GM04504 (cell line): ENCODE measurements at regions not wholly inside any gene's neighbourhood (a gene's known extent, or its start where the extent isn't known, plus 50 kb on each side); places are given as distances from the start of the nearest gene placed in this dataset.

Experiments
- DNase-seq: peaks from one replicate; pipeline ENCODE4 v3.0.0-alpha.2; 2012; ENCODE audit warnings: low read depth

GRCh38 chr11:45089676-45090499, 56.6 kb upstream of the PRDM11 start:
- DNase-seq = no peak

GRCh38 chr11:45090607-45091006, 55.8 kb upstream of the PRDM11 start:
- no peak for DNase-seq

- DNase-seq = no peak
These were observed 54.7 kb upstream of the PRDM11 start for GRCh38 chr11:45091563-45092403.

- no peak for DNase-seq
These were observed 54.0 kb upstream of the PRDM11 start for GRCh38 chr11:45092404-45092785.

GRCh38 chr11:45092901-45093760, 53.3 kb upstream of the PRDM11 start:
- no peak for DNase-seq

GRCh38 chr11:45093761-45094455, 52.5 kb upstream of the PRDM11 start:
- DNase-seq = no peak

GRCh38 chr11:45094958-45095690, 51.3 kb upstream of the PRDM11 start:
- DNase-seq = no peak

GRCh38 chr11:45095691-45096010, 50.8 kb upstream of the PRDM11 start:
- no peak for DNase-seq

- no peak for DNase-seq
These were observed 49.8 kb upstream of the PRDM11 start for GRCh38 chr11:45096636-45097035.
